Mesendoderm (in vitro differentiated cells): ENCODE measurements at regions not wholly inside any gene's neighbourhood (a gene's known extent, or its start where the extent isn't known, plus 50 kb on each side); places are given as distances from the start of the nearest gene placed in this dataset.
A peak's percentile ranks its signal among the peaks of the same experiment; 100 is the strongest.

Experiments
- DNase-seq: peaks from one replicate; pipeline ENCODE4 v3.0.0; 2013
- H2AK5ac ChIP-seq: 2 replicates; pipeline ENCODE4 v1.6.1; 2013; ENCODE audit warnings: low read length, inconsistent platforms
- H2BK120ac ChIP-seq: 2 replicates; pipeline ENCODE4 v1.6.1; 2013; ENCODE audit warnings: low read depth, mild to moderate bottlenecking, low read length, moderate library complexity, mixed read lengths
- H2BK15ac ChIP-seq: replicated peaks from 2 replicates; pipeline ENCODE4 v1.6.1; 2013; ENCODE audit warnings: low read depth, mild to moderate bottlenecking, moderate library complexity
- H2BK5ac ChIP-seq: 2 replicates; pipeline ENCODE4 v1.6.1; 2013; ENCODE audit warnings: low read length, inconsistent platforms
- H3K18ac ChIP-seq: 2 replicates; pipeline ENCODE4 v1.6.1; 2013; ENCODE audit warnings: mild to moderate bottlenecking, low read length, mixed read lengths
- H3K23ac ChIP-seq: one replicate; pipeline ENCODE4 v1.6.1; 2013; ENCODE audit warnings: low read length
- H3K27ac ChIP-seq: 2 replicates; pipeline ENCODE4 v1.5.1; 2013; ENCODE audit warnings: low read depth, mild to moderate bottlenecking, inconsistent platforms, low read length, moderate library complexity
- H3K27me3 ChIP-seq: 2 replicates; pipeline ENCODE4 v1.6.1; 2013; ENCODE audit warnings: low read length, control low read depth, mild to moderate bottlenecking, inconsistent platforms; ENCODE audit not compliant: insufficient read depth, poor library complexity
- H3K36me3 ChIP-seq: 2 replicates; pipeline ENCODE4 v1.6.1; 2013; ENCODE audit warnings: low read length, inconsistent platforms; ENCODE audit not compliant: control insufficient read depth, insufficient read depth
- H3K4ac ChIP-seq: one replicate; pipeline ENCODE4 v1.6.1; 2013; ENCODE audit warnings: low read depth, mild to moderate bottlenecking, low read length, moderate library complexity
- H3K4me1 ChIP-seq: 2 replicates; pipeline ENCODE4 v1.6.1; 2013; ENCODE audit warnings: low read depth, low read length, inconsistent platforms; ENCODE audit not compliant: control insufficient read depth
- H3K4me2 ChIP-seq: 2 replicates; pipeline ENCODE4 v1.6.1; 2013; ENCODE audit warnings: low read length
- H3K4me3 ChIP-seq: 2 replicates; pipeline ENCODE4 v1.5.1; 2013; ENCODE audit warnings: mild to moderate bottlenecking, low read length
- H3K56ac ChIP-seq: one replicate; pipeline ENCODE4 v1.6.1; 2013; ENCODE audit warnings: low read length
- H3K79me1 ChIP-seq: 2 replicates; pipeline ENCODE4 v1.6.1; 2013; ENCODE audit warnings: low read length, inconsistent platforms
- H3K79me2 ChIP-seq: 2 replicates; pipeline ENCODE4 v1.6.1; 2013; ENCODE audit warnings: mild to moderate bottlenecking, low read length; ENCODE audit not compliant: control insufficient read depth, insufficient read depth
- H3K9ac ChIP-seq: 2 replicates; pipeline ENCODE4 v1.6.1; 2013; ENCODE audit warnings: low read length, inconsistent platforms
- H4K5ac ChIP-seq: one replicate; pipeline ENCODE4 v1.6.1; 2013; ENCODE audit warnings: low read length
- H4K8ac ChIP-seq: one replicate; pipeline ENCODE4 v1.6.1; 2013; ENCODE audit warnings: low read depth, mild to moderate bottlenecking, control low read depth, low read length, moderate library complexity
- WGBS: extraction: QIAGEN DNeasy Blood & Tissue Kit; methylation state at CpG from one replicate; pipeline ENCODE4 v1.1.7; 2013; ENCODE audit warnings: low lambda C conversion rate, missing lambda C conversion rate; ENCODE audit not compliant: insufficient coverage; ENCODE audit errors: extremely low coverage; 5-methylcytosine and 5-hydroxymethylcytosine counted together

DNA sequence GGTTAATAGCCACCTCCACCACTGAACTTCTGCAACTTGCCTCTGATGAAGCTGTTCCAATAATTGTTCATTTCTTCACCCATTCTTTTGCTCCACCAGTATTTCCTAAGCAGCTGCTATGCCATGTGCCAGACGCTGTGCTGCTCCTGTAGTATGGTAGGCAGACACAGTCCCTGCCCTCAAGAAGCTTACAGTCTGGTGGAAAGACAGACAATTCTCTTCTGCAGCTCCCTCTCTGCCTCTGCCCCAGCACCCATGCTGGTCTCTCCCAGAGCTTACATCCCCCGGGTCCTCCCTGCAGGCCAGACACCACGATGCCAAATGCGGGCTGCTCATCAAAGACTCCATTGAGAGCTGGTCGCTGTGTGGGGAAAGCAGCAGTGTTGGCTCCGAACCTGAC is 111.6 kb upstream of the ESRRB start:
- H4K8ac ChIP-seq = no peak overlapping the region
- no peak overlapping the region for H3K56ac ChIP-seq
- no peak overlapping the region for H3K4me2 ChIP-seq
- no peak overlapping the region for H3K4ac ChIP-seq
- H3K4me3 ChIP-seq = no peak overlapping the region
- H2BK15ac ChIP-seq = no peak overlapping the region
- H2AK5ac ChIP-seq = no peak overlapping the region
- H3K9ac ChIP-seq = no peak overlapping the region
- no peaks in the 10 kb centered on the region for H3K79me1 ChIP-seq
- DNase-seq = no peak
- no peaks in the 10 kb centered on the region for H3K36me3 ChIP-seq
- no peaks in the 10 kb centered on the region for H3K79me2 ChIP-seq
- peaks cover 2% of the 10 kb centered on the region for H3K4me1 ChIP-seq
- no CpG with 5 or more reads among the region's 6 CpGs for WGBS
- no peak overlapping the region for H3K23ac ChIP-seq
- no peak overlapping the region for H3K27ac ChIP-seq
- H2BK120ac ChIP-seq = no peak overlapping the region
- H3K18ac ChIP-seq = no peak overlapping the region
- no peak overlapping the region for H4K5ac ChIP-seq
- no peak overlapping the region for H2BK5ac ChIP-seq
- H3K27me3 ChIP-seq = no peaks in the 10 kb centered on the region

DNA sequence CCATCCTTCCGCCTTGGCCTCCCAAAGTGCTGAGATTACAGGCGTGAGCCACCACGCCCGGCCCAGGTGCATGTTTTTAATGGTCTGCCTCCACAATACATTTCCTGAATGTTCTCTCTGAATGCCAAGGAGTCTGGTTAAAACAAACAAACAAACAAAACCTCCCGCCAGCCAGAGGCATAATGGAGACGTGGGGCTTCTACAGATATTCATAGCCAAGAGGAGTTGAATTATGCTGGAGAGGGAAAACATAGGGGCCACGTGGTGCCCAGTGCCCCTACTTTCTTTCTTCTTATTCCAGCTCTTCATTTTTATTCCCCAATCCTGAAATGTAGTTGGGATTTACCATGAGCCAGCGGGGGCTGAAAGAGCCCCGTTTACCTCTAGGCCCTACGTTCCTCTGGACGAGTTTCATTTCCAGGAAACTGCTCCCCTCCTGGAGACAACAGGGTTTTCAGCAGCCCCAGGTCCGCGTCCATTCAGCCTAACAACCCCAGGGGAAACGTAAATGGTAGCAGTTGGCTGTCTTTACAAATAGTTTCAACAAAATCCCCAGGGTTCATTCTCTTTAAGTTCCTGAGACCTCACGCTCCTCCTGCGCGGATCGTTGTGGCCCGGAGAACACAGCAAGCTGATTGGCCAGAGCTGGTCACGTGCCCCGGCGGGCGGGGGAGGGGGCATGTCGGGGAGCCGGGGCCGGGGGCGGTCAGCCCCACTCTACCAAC is 108.5 kb upstream of the ESRRB start:
- H2AK5ac ChIP-seq = no peak overlapping the region
- no peaks in the 10 kb centered on the region for H3K27me3 ChIP-seq
- no CpG with 5 or more reads among the region's 27 CpGs for WGBS
- no peaks in the 10 kb centered on the region for H3K36me3 ChIP-seq
- no peak overlapping the region for H3K4me3 ChIP-seq
- H3K4ac ChIP-seq = no peak overlapping the region
- no peak overlapping the region for H4K5ac ChIP-seq
- no peak overlapping the region for H4K8ac ChIP-seq
- H3K4me1 ChIP-seq = peaks cover 2% of the 10 kb centered on the region
- H3K4me2 ChIP-seq = peak overlapping the region; percentile 14
- H3K27ac ChIP-seq = no peak overlapping the region
- peak; percentile 66 for DNase-seq
- H3K79me1 ChIP-seq = no peaks in the 10 kb centered on the region
- no peaks in the 10 kb centered on the region for H3K79me2 ChIP-seq
- peak overlapping the region; percentile 80 for H3K56ac ChIP-seq
- H2BK5ac ChIP-seq = no peak overlapping the region
- no peak overlapping the region for H2BK120ac ChIP-seq
- H3K23ac ChIP-seq = no peak overlapping the region
- peak overlapping the region; percentile 55 for H3K9ac ChIP-seq
- H2BK15ac ChIP-seq = no peak overlapping the region
- no peak overlapping the region for H3K18ac ChIP-seq

DNA sequence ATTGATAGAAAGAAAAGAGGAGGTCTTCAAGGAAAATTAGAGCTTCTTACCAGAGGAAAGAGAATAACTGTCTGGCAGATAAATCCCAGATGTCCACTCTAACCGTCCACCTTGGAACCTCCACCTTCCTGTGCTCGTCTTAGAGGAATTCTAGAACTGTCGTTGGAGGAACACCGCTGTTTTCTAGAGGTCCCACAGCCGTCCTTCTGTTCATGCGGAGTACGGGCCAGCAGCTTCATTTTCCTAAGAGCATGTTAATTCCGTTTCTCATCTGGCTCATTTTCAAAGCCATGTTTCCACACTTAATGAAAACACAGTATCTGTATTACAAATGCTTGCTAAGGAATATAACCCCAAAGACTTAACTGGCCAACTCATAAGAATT is 107.9 kb upstream of the ESRRB start:
- no peak overlapping the region for H3K27ac ChIP-seq
- no peaks in the 10 kb centered on the region for H3K79me2 ChIP-seq
- H2AK5ac ChIP-seq = no peak overlapping the region
- H3K79me1 ChIP-seq = no peaks in the 10 kb centered on the region
- no peaks in the 10 kb centered on the region for H3K27me3 ChIP-seq
- H3K9ac ChIP-seq = peak overlapping the region; percentile 54
- no CpG with 5 or more reads among the region's 8 CpGs for WGBS
- no peak overlapping the region for H3K23ac ChIP-seq
- no peak overlapping the region for H2BK120ac ChIP-seq
- H2BK15ac ChIP-seq = no peak overlapping the region
- peaks cover 2% of the 10 kb centered on the region for H3K4me1 ChIP-seq
- no peak overlapping the region for H2BK5ac ChIP-seq
- no peak for DNase-seq
- H3K4ac ChIP-seq = no peak overlapping the region
- H3K56ac ChIP-seq = peak overlapping the region; percentile 80
- H3K18ac ChIP-seq = no peak overlapping the region
- H3K36me3 ChIP-seq = no peaks in the 10 kb centered on the region
- H3K4me2 ChIP-seq = peak overlapping the region; percentile 61
- no peak overlapping the region for H4K8ac ChIP-seq
- H3K4me3 ChIP-seq = peak overlapping the region; percentile 40
- H4K5ac ChIP-seq = no peak overlapping the region

DNA sequence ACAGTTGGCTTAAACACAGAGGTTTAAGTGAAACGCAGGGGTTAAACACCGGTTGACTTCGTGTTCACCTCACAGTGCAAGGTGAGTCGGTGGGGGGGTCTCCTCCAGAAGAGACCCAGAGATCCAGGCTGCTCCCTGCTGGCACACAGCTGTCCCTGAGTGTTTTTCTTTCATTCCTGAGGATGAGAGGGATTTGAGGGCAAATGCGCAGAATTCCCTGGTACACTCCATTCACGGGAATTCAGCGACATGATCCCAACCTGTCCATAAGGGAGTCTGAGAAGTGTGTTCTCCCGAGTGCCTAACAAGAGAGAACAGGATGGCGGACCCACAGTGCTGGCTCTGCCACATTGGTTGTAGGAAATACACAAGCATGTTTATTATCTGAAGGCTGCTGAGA is 107.2 kb upstream of the ESRRB start:
- no peaks in the 10 kb centered on the region for H3K79me2 ChIP-seq
- H3K27ac ChIP-seq = no peak overlapping the region
- H4K8ac ChIP-seq = no peak overlapping the region
- H3K56ac ChIP-seq = no peak overlapping the region
- no peak for DNase-seq
- H2AK5ac ChIP-seq = no peak overlapping the region
- no peak overlapping the region for H3K18ac ChIP-seq
- H4K5ac ChIP-seq = no peak overlapping the region
- no peak overlapping the region for H2BK15ac ChIP-seq
- H3K27me3 ChIP-seq = no peaks in the 10 kb centered on the region
- H3K4me3 ChIP-seq = no peak overlapping the region
- no peaks in the 10 kb centered on the region for H3K79me1 ChIP-seq
- no peak overlapping the region for H2BK120ac ChIP-seq
- peaks cover 2% of the 10 kb centered on the region for H3K4me1 ChIP-seq
- no peak overlapping the region for H3K4me2 ChIP-seq
- H2BK5ac ChIP-seq = no peak overlapping the region
- H3K36me3 ChIP-seq = no peaks in the 10 kb centered on the region
- H3K4ac ChIP-seq = no peak overlapping the region
- no peak overlapping the region for H3K23ac ChIP-seq
- H3K9ac ChIP-seq = no peak overlapping the region
- WGBS = no CpG with 5 or more reads among the region's 9 CpGs

DNA sequence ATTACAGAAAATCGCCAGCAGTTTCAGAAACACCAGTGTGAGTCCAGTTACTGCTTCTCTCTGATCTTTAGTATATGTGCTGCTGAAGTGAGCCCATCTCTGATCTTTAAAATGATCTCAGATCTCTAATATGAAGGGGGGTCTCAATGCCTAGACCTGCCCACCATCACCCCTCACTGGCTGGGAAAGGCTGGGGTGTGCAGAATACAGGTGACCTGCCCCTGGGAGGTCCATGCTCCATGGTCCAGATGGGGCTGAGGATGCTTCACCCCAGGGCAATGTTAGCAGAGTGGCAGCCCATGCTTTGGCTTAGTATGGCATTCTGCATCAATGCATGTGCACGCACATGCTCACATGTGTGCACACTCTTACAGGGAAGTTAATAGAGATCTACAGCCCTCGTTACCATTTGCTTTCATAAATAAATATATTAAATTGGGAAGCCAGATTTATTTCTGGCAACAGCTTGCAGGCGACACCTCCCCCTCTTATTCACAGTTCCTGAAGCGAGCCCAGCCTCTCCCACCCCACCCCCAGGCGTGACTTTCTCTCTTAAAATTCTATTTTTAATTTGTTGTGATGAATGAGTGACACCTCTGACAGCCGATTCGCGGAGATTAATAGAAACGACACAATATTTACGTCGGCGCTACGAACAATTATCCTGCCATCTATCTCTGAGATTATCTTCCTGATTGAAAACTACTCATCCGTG is 104.7 kb upstream of the ESRRB start:
- no peaks in the 10 kb centered on the region for H3K36me3 ChIP-seq
- no peak overlapping the region for H4K8ac ChIP-seq
- no peak overlapping the region for H3K9ac ChIP-seq
- H3K27me3 ChIP-seq = no peaks in the 10 kb centered on the region
- H3K4me2 ChIP-seq = no peak overlapping the region
- no peaks in the 10 kb centered on the region for H3K79me1 ChIP-seq
- no peak overlapping the region for H3K56ac ChIP-seq
- WGBS = no CpG with 5 or more reads among the region's 15 CpGs
- H2BK5ac ChIP-seq = no peak overlapping the region
- no peak overlapping the region for H3K27ac ChIP-seq
- no peak overlapping the region for H3K23ac ChIP-seq
- H3K4me3 ChIP-seq = no peak overlapping the region
- H2BK15ac ChIP-seq = no peak overlapping the region
- no peaks in the 10 kb centered on the region for H3K79me2 ChIP-seq
- H2BK120ac ChIP-seq = no peak overlapping the region
- no peak overlapping the region for H3K4ac ChIP-seq
- DNase-seq = no peak
- no peak overlapping the region for H4K5ac ChIP-seq
- H2AK5ac ChIP-seq = no peak overlapping the region
- peaks cover 2% of the 10 kb centered on the region for H3K4me1 ChIP-seq
- no peak overlapping the region for H3K18ac ChIP-seq
